Naive B cell (primary cell): ENCODE measurements at regions not wholly inside any gene's neighbourhood (a gene's known extent, or its start where the extent isn't known, plus 50 kb on each side); places are given as distances from the start of the nearest gene placed in this dataset.

Experiments
- ATAC-seq, 2 donors: fragments of 150-1000 bp; cut with Tn5 transposase; 2 replicates each; pipeline ENCODE4 v1.10.0; 2021; ENCODE audit warnings: low read depth in 2 of 2, mild to moderate bottlenecking in 2 of 2, moderate library complexity in 2 of 2
- DNase-seq: peaks from one replicate; pipeline ENCODE4 v3.0.0; 2022
- H3K27ac Mint-ChIP-seq, 6 donors: one replicate each; pipeline ENCODE4 v1.8.0; 2020 to 2022; ENCODE audit warnings: mild to moderate bottlenecking in 6 of 6, mixed read lengths in 6 of 6, moderate library complexity in 5 of 6, inconsistent platforms in 2 of 6
- H3K27me3 Mint-ChIP-seq, 3 donors: one replicate each; pipeline ENCODE4 v1.8.0; 2021 to 2022; ENCODE audit warnings: mixed read lengths in 3 of 3, mild to moderate bottlenecking in 1 of 3
- H3K36me3 Mint-ChIP-seq, 2 donors: one replicate each; pipeline ENCODE4 v1.8.0; 2020 to 2022; ENCODE audit warnings: mixed read lengths in 2 of 2, inconsistent platforms in 1 of 2, mild to moderate bottlenecking in 1 of 2
- H3K4me1 Mint-ChIP-seq, 3 donors: one replicate each; pipeline ENCODE4 v1.8.0; 2020 to 2022; ENCODE audit warnings: mixed read lengths in 3 of 3, inconsistent platforms in 1 of 3, mild to moderate bottlenecking in 1 of 3, moderate library complexity in 1 of 3
- H3K4me3 Mint-ChIP-seq, 8 donors: one replicate each; pipeline ENCODE4 v1.8.0; 2020 to 2022; ENCODE audit warnings: mild to moderate bottlenecking in 8 of 8, mixed read lengths in 8 of 8, moderate library complexity in 8 of 8, inconsistent platforms in 2 of 8
- H3K9me3 Mint-ChIP-seq, 7 donors: one replicate each; pipeline ENCODE4 v1.8.0; 2020 to 2022; ENCODE audit warnings: mixed read lengths in 7 of 7, mild to moderate bottlenecking in 5 of 7, inconsistent platforms in 2 of 7, moderate library complexity in 1 of 7

GRCh38 chr6:77979204-77979603, 326.4 kb downstream of the MEI4 start:
- Mint-ChIP-seq H3K9me3 (peaks cover 3 to 22% (median 9%) of the 10 kb centered on the region in 7 donors), H3K27me3 (no peaks in the 10 kb centered on the region), H3K4me1 (no peaks in the 10 kb centered on the region), H3K36me3 (no peaks in the 10 kb centered on the region), H3K4me3 (no peak overlapping the region), H3K27ac (no peak overlapping the region)
- no peak for DNase-seq
- no peak for ATAC-seq

GRCh38 chr6:77986380-77987034, 333.7 kb downstream of the MEI4 start:
- no peak overlapping the region for H3K4me3 Mint-ChIP-seq
- no peaks in the 10 kb centered on the region for H3K4me1 Mint-ChIP-seq
- no peaks in the 10 kb centered on the region for H3K27me3 Mint-ChIP-seq
- DNase-seq (no peak), ATAC-seq (no peak)
- H3K9me3 Mint-ChIP-seq: peaks cover 9 to 32% (median 18%) of the 10 kb centered on the region in 7 donors
- H3K27ac Mint-ChIP-seq: no peak overlapping the region
- H3K36me3 Mint-ChIP-seq: no peaks in the 10 kb centered on the region

- no peak for ATAC-seq
- no peak for DNase-seq
- Mint-ChIP-seq H3K9me3 (peaks cover 10 to 28% (median 18%) of the 10 kb centered on the region in 7 donors), H3K27me3 (no peaks in the 10 kb centered on the region), H3K36me3 (no peaks in the 10 kb centered on the region), H3K4me3 (no peak overlapping the region), H3K4me1 (no peaks in the 10 kb centered on the region), H3K27ac (no peak overlapping the region)
These were observed 334.2 kb downstream of the MEI4 start for GRCh38 chr6:77987035-77987384.

GRCh38 chr6:78010130-78010529, 357.3 kb downstream of the MEI4 start:
- Mint-ChIP-seq H3K27ac (no peak overlapping the region), H3K9me3 (peaks cover 0 to 6% (median 4%) of the 10 kb centered on the region in 7 donors), H3K27me3 (no peaks in the 10 kb centered on the region), H3K4me3 (no peak overlapping the region), H3K36me3 (no peaks in the 10 kb centered on the region), H3K4me1 (no peaks in the 10 kb centered on the region)
- DNase-seq (no peak), ATAC-seq (no peak)

- no peak for DNase-seq
- Mint-ChIP-seq H3K36me3 (no peaks in the 10 kb centered on the region), H3K9me3 (peaks cover 0 to 5% (median 0%) of the 10 kb centered on the region in 7 donors), H3K27me3 (no peaks in the 10 kb centered on the region), H3K4me1 (no peaks in the 10 kb centered on the region), H3K4me3 (no peak overlapping the region), H3K27ac (no peak overlapping the region)
- ATAC-seq: no peak
These were observed 367.7 kb downstream of the MEI4 start for GRCh38 chr6:78020586-78020985.

- Mint-ChIP-seq H3K27ac (no peak overlapping the region), H3K27me3 (no peaks in the 10 kb centered on the region), H3K4me1 (no peaks in the 10 kb centered on the region), H3K4me3 (no peak overlapping the region), H3K36me3 (no peaks in the 10 kb centered on the region), H3K9me3 (peaks cover 0 to 3% (median 0%) of the 10 kb centered on the region in 7 donors)
- ATAC-seq (no peak), DNase-seq (no peak)
These were observed 372.7 kb downstream of the MEI4 start for GRCh38 chr6:78025502-78025901.

GRCh38 chr6:78031228-78031627, 378.4 kb downstream of the MEI4 start:
- peaks cover 0 to 7% (median 2%) of the 10 kb centered on the region in 7 donors for H3K9me3 Mint-ChIP-seq
- no peaks in the 10 kb centered on the region for H3K36me3 Mint-ChIP-seq
- no peaks in the 10 kb centered on the region for H3K27me3 Mint-ChIP-seq
- H3K27ac Mint-ChIP-seq: no peak overlapping the region
- no peaks in the 10 kb centered on the region for H3K4me1 Mint-ChIP-seq
- ATAC-seq (no peak), DNase-seq (no peak)
- no peak overlapping the region for H3K4me3 Mint-ChIP-seq

GRCh38 chr6:78059171-78059570, 406.3 kb downstream of the MEI4 start:
- Mint-ChIP-seq H3K4me3 (no peak overlapping the region), H3K4me1 (no peaks in the 10 kb centered on the region), H3K9me3 (peaks cover 0 to 10% (median 4%) of the 10 kb centered on the region in 7 donors), H3K27me3 (no peaks in the 10 kb centered on the region), H3K36me3 (no peaks in the 10 kb centered on the region), H3K27ac (no peak overlapping the region)
- ATAC-seq (no peak), DNase-seq (no peak)

GRCh38 chr6:78062993-78063392, 410.2 kb downstream of the MEI4 start:
- ATAC-seq (no peak), DNase-seq (no peak)
- H3K27me3 Mint-ChIP-seq: no peaks in the 10 kb centered on the region
- H3K4me3 Mint-ChIP-seq: no peak overlapping the region
- no peaks in the 10 kb centered on the region for H3K4me1 Mint-ChIP-seq
- no peaks in the 10 kb centered on the region for H3K36me3 Mint-ChIP-seq
- no peak overlapping the region for H3K27ac Mint-ChIP-seq
- peaks cover 0 to 15% (median 5%) of the 10 kb centered on the region in 7 donors for H3K9me3 Mint-ChIP-seq

GRCh38 chr6:78076371-78076770, 423.5 kb downstream of the MEI4 start:
- no peaks in the 10 kb centered on the region for H3K4me1 Mint-ChIP-seq
- H3K36me3 Mint-ChIP-seq: no peaks in the 10 kb centered on the region
- DNase-seq (no peak), ATAC-seq (no peak)
- H3K27ac Mint-ChIP-seq: no peak overlapping the region
- peaks cover 0 to 19% (median 2%) of the 10 kb centered on the region in 7 donors for H3K9me3 Mint-ChIP-seq
- no peaks in the 10 kb centered on the region for H3K27me3 Mint-ChIP-seq
- H3K4me3 Mint-ChIP-seq: peak overlapping the region in 1 of 8 donors; percentile 22

GRCh38 chr6:78089531-78089930, 436.7 kb downstream of the MEI4 start:
- Mint-ChIP-seq H3K4me1 (no peaks in the 10 kb centered on the region), H3K36me3 (no peaks in the 10 kb centered on the region), H3K9me3 (peaks cover 0 to 8% (median 3%) of the 10 kb centered on the region in 7 donors), H3K4me3 (no peak overlapping the region), H3K27ac (no peak overlapping the region), H3K27me3 (no peaks in the 10 kb centered on the region)
- no peak for ATAC-seq
- DNase-seq: no peak

- no peak for ATAC-seq
- Mint-ChIP-seq H3K27ac (no peak overlapping the region), H3K36me3 (no peaks in the 10 kb centered on the region), H3K4me1 (no peaks in the 10 kb centered on the region), H3K4me3 (no peak overlapping the region), H3K9me3 (peaks cover 0 to 4% (median 0%) of the 10 kb centered on the region in 7 donors), H3K27me3 (no peaks in the 10 kb centered on the region)
- no peak for DNase-seq
These were observed 441.1 kb downstream of the MEI4 start for GRCh38 chr6:78093906-78094305.

- Mint-ChIP-seq H3K27ac (no peak overlapping the region), H3K4me3 (no peak overlapping the region), H3K4me1 (no peaks in the 10 kb centered on the region), H3K27me3 (no peaks in the 10 kb centered on the region), H3K9me3 (peaks cover 0 to 10% (median 4%) of the 10 kb centered on the region in 7 donors), H3K36me3 (no peaks in the 10 kb centered on the region)
- DNase-seq (no peak), ATAC-seq (no peak)
These were observed 448.5 kb downstream of the MEI4 start for GRCh38 chr6:78101387-78101786.

GRCh38 chr6:78110641-78111040, 457.8 kb downstream of the MEI4 start:
- no peaks in the 10 kb centered on the region for H3K4me1 Mint-ChIP-seq

GRCh38 chr6:78117966-78118365, 465.1 kb downstream of the MEI4 start:
- Mint-ChIP-seq H3K27me3 (no peaks in the 10 kb centered on the region), H3K27ac (no peak overlapping the region), H3K4me3 (no peak overlapping the region), H3K36me3 (no peaks in the 10 kb centered on the region), H3K4me1 (no peaks in the 10 kb centered on the region), H3K9me3 (peaks cover 0 to 15% (median 7%) of the 10 kb centered on the region in 7 donors)
- ATAC-seq (no peak), DNase-seq (no peak)

More at GRCh38 chr6:78110641-78111040, 457.8 kb downstream of the MEI4 start:
- Mint-ChIP-seq H3K27me3 (no peaks in the 10 kb centered on the region), H3K9me3 (peaks cover 3 to 15% (median 5%) of the 10 kb centered on the region in 7 donors), H3K27ac (no peak overlapping the region), H3K36me3 (no peaks in the 10 kb centered on the region), H3K4me3 (no peak overlapping the region)
- DNase-seq: no peak
- ATAC-seq: no peak
